ENCODE measurements at regions not wholly inside any gene's neighbourhood (a gene's known extent, or its start where the extent isn't known, plus 50 kb on each side); places are given as distances from the start of the nearest gene placed in this dataset.

DNA sequence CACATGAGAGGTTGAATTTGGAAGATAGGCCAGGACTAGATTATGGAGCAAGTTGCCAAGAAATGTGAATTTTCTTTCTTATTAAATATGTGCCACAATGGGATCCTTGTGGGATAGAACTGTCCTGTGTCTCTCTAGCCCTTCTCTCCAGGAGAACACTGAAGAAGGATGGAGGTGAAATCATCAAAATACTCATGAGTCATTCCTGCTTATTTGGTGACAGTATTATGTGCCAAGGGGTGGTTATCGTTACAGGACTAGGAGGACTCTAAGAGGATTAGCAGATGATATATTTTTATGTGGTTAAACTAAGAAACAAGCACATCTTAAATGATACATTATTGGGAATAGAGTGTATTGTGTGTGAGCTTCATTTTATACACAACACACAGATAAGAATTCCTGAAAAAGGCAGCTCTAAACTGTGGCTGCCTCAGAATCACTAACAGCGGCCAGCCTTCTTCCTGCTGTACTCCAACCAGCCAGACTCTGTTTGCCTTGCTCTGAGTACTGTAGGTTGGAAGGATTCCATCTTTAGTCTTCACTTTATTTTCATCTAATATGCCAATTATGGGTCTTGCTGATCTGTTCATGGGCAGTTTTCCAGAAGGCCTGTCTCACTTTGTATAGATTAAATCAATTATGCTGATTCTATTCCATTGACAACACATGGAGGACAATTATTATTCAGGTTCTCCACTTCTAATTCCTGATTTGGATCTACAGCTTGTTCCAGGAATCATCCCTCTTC is 325.8 kb downstream of the ABCC12 start:
- no peak for TF ChIP-seq POLR2AphosphoS5 (IDR thresholded peaks at IDR 0.05; ENCODE audit: low read depth, low read length)
- TF ChIP-seq, protein P1, sequence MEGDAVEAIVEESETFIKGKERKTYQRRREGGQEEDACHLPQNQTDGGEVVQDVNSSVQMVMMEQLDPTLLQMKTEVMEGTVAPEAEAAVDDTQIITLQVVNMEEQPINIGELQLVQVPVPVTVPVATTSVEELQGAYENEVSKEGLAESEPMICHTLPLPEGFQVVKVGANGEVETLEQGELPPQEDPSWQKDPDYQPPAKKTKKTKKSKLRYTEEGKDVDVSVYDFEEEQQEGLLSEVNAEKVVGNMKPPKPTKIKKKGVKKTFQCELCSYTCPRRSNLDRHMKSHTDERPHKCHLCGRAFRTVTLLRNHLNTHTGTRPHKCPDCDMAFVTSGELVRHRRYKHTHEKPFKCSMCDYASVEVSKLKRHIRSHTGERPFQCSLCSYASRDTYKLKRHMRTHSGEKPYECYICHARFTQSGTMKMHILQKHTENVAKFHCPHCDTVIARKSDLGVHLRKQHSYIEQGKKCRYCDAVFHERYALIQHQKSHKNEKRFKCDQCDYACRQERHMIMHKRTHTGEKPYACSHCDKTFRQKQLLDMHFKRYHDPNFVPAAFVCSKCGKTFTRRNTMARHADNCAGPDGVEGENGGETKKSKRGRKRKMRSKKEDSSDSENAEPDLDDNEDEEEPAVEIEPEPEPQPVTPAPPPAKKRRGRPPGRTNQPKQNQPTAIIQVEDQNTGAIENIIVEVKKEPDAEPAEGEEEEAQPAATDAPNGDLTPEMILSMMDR (IDR thresholded peaks at IDR 0.05): no peak
- no peak for TF ChIP-seq SIN3A (IDR thresholded peaks at IDR 0.05; ENCODE audit: borderline replicate concordance, insufficient read depth, low read depth, low read length)
- TF ChIP-seq, protein P2, sequence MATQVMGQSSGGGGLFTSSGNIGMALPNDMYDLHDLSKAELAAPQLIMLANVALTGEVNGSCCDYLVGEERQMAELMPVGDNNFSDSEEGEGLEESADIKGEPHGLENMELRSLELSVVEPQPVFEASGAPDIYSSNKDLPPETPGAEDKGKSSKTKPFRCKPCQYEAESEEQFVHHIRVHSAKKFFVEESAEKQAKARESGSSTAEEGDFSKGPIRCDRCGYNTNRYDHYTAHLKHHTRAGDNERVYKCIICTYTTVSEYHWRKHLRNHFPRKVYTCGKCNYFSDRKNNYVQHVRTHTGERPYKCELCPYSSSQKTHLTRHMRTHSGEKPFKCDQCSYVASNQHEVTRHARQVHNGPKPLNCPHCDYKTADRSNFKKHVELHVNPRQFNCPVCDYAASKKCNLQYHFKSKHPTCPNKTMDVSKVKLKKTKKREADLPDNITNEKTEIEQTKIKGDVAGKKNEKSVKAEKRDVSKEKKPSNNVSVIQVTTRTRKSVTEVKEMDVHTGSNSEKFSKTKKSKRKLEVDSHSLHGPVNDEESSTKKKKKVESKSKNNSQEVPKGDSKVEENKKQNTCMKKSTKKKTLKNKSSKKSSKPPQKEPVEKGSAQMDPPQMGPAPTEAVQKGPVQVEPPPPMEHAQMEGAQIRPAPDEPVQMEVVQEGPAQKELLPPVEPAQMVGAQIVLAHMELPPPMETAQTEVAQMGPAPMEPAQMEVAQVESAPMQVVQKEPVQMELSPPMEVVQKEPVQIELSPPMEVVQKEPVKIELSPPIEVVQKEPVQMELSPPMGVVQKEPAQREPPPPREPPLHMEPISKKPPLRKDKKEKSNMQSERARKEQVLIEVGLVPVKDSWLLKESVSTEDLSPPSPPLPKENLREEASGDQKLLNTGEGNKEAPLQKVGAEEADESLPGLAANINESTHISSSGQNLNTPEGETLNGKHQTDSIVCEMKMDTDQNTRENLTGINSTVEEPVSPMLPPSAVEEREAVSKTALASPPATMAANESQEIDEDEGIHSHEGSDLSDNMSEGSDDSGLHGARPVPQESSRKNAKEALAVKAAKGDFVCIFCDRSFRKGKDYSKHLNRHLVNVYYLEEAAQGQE (IDR thresholded peaks at IDR 0.05; ENCODE audit: insufficient read depth in 1 of 2, low read depth in 2 of 2, low read length in 1 of 2): no peak
- no peak for TF ChIP-seq TCF7L2 (IDR thresholded peaks at IDR 0.05; ENCODE audit: low read depth, low read length)
